Lower lobe of right lung (tissue), 2 donors: ENCODE measurements at regions not wholly inside any gene's neighbourhood (a gene's known extent, or its start where the extent isn't known, plus 50 kb on each side); places are given as distances from the start of the nearest gene placed in this dataset.

ENCODE experiments used
- ATAC-seq, 2 donors: fragments of 200-7000 bp; cut with Tn5 transposase; one replicate each; pipeline ENCODE4 v1.9.1; 2020 to 2022; ENCODE audit warnings: mild to moderate bottlenecking in 2 of 2, moderate library complexity in 2 of 2
- DNase-seq: peaks from one replicate; pipeline ENCODE4 v3.0.0-alpha.2; 2020
- H3K27ac ChIP-seq: fragments of 200-600 bp; one replicate; pipeline ENCODE4 v1.8.0; 2022
- H3K27me3 ChIP-seq: fragments of 200-600 bp; one replicate; pipeline ENCODE4 v1.8.0; 2022; ENCODE audit warnings: low read depth
- H3K36me3 ChIP-seq: fragments of 200-600 bp; one replicate; pipeline ENCODE4 v1.8.0; 2022; ENCODE audit warnings: mild to moderate bottlenecking
- H3K4me1 ChIP-seq: fragments of 200-600 bp; one replicate; pipeline ENCODE4 v1.8.0; 2022
- H3K4me3 ChIP-seq: fragments of 200-600 bp; one replicate; pipeline ENCODE4 v1.8.0; 2022; ENCODE audit warnings: mild to moderate bottlenecking
- H3K9me3 ChIP-seq: fragments of 200-600 bp; one replicate; pipeline ENCODE4 v1.8.0; 2022
- CTCF ChIP-seq: fragments of 200-600 bp; IDR thresholded peaks from one replicate; pipeline ENCODE4 v1.8.0; 2022; ENCODE audit warnings: antibody characterized with exemption, mild to moderate bottlenecking
- intact Hi-C: fragments of 100-400 bp; cut with DNase I; formaldehyde crosslinking; loops from one replicate; pipeline ENCODE4 v1.11.0; 2022
- donor health status: DM: no; HTN: yes; CAD: no; lungs with severe emphysema.

GRCh38 chr2:8115966-8116365 is 565.9 kb upstream of the ID2 start:
- DNase-seq: no peak
- ATAC-seq: no peak
- Histone ChIP-seq H3K4me1 (peaks cover 8% of the 10 kb centered on the region), H3K9me3 (no peaks in the 10 kb centered on the region), H3K36me3 (no peaks in the 10 kb centered on the region), H3K4me3 (no peak overlapping the region), H3K27me3 (no peaks in the 10 kb centered on the region), H3K27ac (no peak overlapping the region)
- no peak for TF ChIP-seq CTCF
- intact Hi-C loops: no loop called here

GRCh38 chr2:8116661-8117060 is 565.2 kb upstream of the ID2 start:
- Histone ChIP-seq H3K27ac (no peak overlapping the region), H3K27me3 (no peaks in the 10 kb centered on the region), H3K4me3 (no peak overlapping the region), H3K9me3 (no peaks in the 10 kb centered on the region), H3K4me1 (peaks cover 12% of the 10 kb centered on the region), H3K36me3 (no peaks in the 10 kb centered on the region)
- DNase-seq: no peak
- TF ChIP-seq CTCF: no peak
- ATAC-seq: peak; percentile 29 to 57
- intact Hi-C loops: no loop called here

GRCh38 chr2:8118940-8119781 is 562.7 kb upstream of the ID2 start:
- H3K9me3 ChIP-seq: no peaks in the 10 kb centered on the region
- no peak for DNase-seq
- H3K4me3 ChIP-seq: no peak overlapping the region
- no peak for ATAC-seq
- H3K27ac ChIP-seq: no peak overlapping the region
- H3K27me3 ChIP-seq: no peaks in the 10 kb centered on the region
- peaks cover 12% of the 10 kb centered on the region for H3K4me1 ChIP-seq
- no peaks in the 10 kb centered on the region for H3K36me3 ChIP-seq
- TF ChIP-seq CTCF: no peak
- intact Hi-C loops: no loop called here

- no peak overlapping the region for H3K4me3 ChIP-seq
Observed at GRCh38 chr2:8119782-8120505, 561.9 kb upstream of the ID2 start.

GRCh38 chr2:8120506-8120860 is 561.4 kb upstream of the ID2 start:
- no peak for TF ChIP-seq CTCF

More at GRCh38 chr2:8119782-8120505, 561.9 kb upstream of the ID2 start:
- no peaks in the 10 kb centered on the region for H3K27me3 ChIP-seq
- H3K4me1 ChIP-seq: peaks cover 12% of the 10 kb centered on the region
- ATAC-seq: peak in 1 of 2 donors; percentile 34
- no peak for TF ChIP-seq CTCF
- intact Hi-C loops: no loop called here
- no peak for DNase-seq
- H3K27ac ChIP-seq: no peak overlapping the region
- no peaks in the 10 kb centered on the region for H3K9me3 ChIP-seq
- H3K36me3 ChIP-seq: no peaks in the 10 kb centered on the region

More at GRCh38 chr2:8120506-8120860, 561.4 kb upstream of the ID2 start:
- Histone ChIP-seq H3K9me3 (no peaks in the 10 kb centered on the region), H3K27me3 (no peaks in the 10 kb centered on the region), H3K36me3 (no peaks in the 10 kb centered on the region), H3K4me3 (no peak overlapping the region), H3K27ac (no peak overlapping the region), H3K4me1 (peaks cover 12% of the 10 kb centered on the region)
- ATAC-seq: no peak
- intact Hi-C loops: no loop called here
- DNase-seq: no peak
